ENCODE measurements at regions not wholly inside any gene's neighbourhood (a gene's known extent, or its start where the extent isn't known, plus 50 kb on each side); places are given as distances from the start of the nearest gene placed in this dataset.

DNA sequence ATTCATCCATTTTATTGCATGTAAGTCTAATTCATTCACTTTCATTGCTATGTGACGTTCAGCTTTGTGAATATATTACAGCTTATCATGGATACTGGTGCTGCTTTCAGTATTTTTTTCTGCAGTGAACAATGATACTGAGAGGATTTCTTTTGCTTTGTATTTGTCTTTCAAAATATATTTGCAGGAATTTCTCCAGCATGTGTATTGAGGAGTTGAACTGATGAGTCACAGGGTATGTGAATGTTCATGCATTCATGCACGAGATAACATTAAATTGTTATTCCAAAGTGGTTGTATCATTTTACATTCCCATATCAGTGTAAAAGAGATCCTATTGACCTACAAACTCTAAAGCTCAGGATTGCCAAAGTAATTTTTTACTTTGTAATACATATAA, 283.8 kb upstream of the ARSJ start:
- Histone ChIP-seq H3K4me1 (no peaks in the 10 kb centered on the region), H3K9me3 (no peaks in the 10 kb centered on the region), H3K36me3 (no peaks in the 10 kb centered on the region), H3K4me3 (no peak overlapping the region), H3K27ac (no peak overlapping the region), H3K27me3 (no peaks in the 10 kb centered on the region)
- no peak for ATAC-seq
- TF ChIP-seq, protein P1, sequence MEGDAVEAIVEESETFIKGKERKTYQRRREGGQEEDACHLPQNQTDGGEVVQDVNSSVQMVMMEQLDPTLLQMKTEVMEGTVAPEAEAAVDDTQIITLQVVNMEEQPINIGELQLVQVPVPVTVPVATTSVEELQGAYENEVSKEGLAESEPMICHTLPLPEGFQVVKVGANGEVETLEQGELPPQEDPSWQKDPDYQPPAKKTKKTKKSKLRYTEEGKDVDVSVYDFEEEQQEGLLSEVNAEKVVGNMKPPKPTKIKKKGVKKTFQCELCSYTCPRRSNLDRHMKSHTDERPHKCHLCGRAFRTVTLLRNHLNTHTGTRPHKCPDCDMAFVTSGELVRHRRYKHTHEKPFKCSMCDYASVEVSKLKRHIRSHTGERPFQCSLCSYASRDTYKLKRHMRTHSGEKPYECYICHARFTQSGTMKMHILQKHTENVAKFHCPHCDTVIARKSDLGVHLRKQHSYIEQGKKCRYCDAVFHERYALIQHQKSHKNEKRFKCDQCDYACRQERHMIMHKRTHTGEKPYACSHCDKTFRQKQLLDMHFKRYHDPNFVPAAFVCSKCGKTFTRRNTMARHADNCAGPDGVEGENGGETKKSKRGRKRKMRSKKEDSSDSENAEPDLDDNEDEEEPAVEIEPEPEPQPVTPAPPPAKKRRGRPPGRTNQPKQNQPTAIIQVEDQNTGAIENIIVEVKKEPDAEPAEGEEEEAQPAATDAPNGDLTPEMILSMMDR (IDR thresholded peaks at IDR 0.05) = no peak
- no peak for DNase-seq
- intact Hi-C loops (cut with DNase I) = no loop called here

DNA sequence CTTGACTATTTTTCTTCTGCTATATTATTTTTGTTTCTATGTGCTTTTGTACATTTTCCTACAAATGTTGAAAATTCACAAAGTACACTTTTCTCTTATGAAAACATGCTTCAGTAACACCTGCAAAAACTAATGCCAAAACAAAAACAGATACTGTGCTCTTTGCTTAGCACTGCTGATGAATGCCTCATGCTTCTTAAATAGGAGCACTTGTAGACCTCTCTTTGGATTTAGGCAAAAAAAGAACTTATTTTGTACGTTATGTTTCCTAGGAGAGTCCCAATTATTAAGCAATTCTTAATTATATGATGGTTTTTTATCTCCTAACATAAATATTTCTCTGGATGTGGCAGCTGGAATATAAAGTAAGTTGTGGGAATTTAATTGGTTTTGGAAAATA, 285.0 kb upstream of the ARSJ start:
- H3K9me3 ChIP-seq = no peaks in the 10 kb centered on the region
- H3K4me1 ChIP-seq = no peaks in the 10 kb centered on the region
- TF ChIP-seq, protein P1 (IDR thresholded peaks at IDR 0.05) = no peak
- ATAC-seq (no peak), DNase-seq (no peak)
- intact Hi-C loops (cut with DNase I) = no loop called here
- H3K27me3 ChIP-seq = no peaks in the 10 kb centered on the region
- no peaks in the 10 kb centered on the region for H3K36me3 ChIP-seq
- no peak overlapping the region for H3K4me3 ChIP-seq
- H3K27ac ChIP-seq = no peak overlapping the region

DNA sequence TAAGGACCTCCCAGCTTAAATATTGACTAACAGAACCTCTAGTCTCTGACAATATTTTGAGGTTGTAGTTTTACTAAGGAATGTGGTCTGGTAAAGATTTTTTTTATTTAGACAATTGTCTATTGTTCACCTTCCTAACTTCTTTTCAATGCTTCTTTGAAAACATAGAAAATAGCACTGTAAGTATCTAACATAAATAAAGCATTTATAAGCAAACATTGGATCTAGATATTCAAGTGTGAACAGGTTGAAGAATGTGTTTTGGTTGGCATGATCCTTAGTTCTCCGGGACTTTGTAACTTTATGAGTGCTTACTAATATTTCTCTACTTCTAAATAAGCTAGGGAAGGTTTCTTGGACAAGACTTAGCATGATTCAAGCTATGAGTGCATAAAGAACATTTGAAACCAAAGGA, 285.4 kb upstream of the ARSJ start:
- no peak for DNase-seq
- no peaks in the 10 kb centered on the region for H3K36me3 ChIP-seq
- H3K27ac ChIP-seq = no peak overlapping the region
- intact Hi-C loops (cut with DNase I) = no loop called here
- ATAC-seq = no peak
- TF ChIP-seq, protein P1 (IDR thresholded peaks at IDR 0.05) = no peak
- no peaks in the 10 kb centered on the region for H3K9me3 ChIP-seq
- no peaks in the 10 kb centered on the region for H3K27me3 ChIP-seq
- no peak overlapping the region for H3K4me3 ChIP-seq
- H3K4me1 ChIP-seq = no peaks in the 10 kb centered on the region

DNA sequence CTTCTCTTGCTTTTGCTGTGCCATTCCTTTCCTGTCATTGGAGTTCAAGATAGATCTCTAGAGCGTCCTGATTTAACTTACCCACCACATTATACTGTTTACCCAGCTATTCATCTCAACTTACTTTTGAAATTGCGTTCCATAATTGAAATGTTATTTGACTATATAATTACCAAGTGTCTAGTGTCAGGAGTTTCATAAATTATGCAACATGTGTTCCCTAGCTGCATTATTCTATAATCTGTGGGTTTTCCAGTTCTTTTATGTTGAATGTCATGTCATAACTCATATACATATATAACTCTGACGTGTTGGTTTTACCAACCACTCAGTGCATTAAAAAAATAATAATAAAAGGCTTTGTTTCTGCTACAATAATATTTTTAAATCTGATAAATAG, 285.9 kb upstream of the ARSJ start:
- no peak for ATAC-seq
- intact Hi-C loops (cut with DNase I) = no loop called here
- Histone ChIP-seq H3K4me1 (no peaks in the 10 kb centered on the region), H3K9me3 (no peaks in the 10 kb centered on the region), H3K27me3 (no peaks in the 10 kb centered on the region), H3K4me3 (no peak overlapping the region), H3K36me3 (no peaks in the 10 kb centered on the region), H3K27ac (no peak overlapping the region)
- DNase-seq = no peak
- TF ChIP-seq, protein P1 (IDR thresholded peaks at IDR 0.05) = no peak

DNA sequence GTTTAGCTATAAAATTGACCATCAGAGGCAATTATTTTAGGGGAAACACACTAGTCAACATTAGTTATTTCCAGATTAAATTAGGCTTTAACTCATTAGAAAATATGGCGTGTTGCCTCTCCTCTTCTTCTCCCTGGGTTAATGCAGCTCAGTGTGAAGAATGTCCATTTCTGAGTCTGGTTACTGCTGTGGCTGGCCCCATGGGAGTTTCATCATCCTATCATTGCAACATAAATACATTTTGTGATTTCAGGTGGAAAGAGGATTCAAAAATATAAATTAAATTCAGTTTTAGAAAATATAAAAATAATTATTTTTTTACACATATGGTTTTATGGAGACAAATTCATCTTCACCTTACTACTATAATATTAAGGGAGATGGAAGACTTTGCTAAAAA, 288.5 kb upstream of the ARSJ start:
- Histone ChIP-seq H3K27ac (no peak overlapping the region), H3K27me3 (no peaks in the 10 kb centered on the region), H3K4me3 (no peak overlapping the region), H3K36me3 (no peaks in the 10 kb centered on the region), H3K4me1 (no peaks in the 10 kb centered on the region), H3K9me3 (no peaks in the 10 kb centered on the region)
- intact Hi-C loops (cut with DNase I) = no loop called here
- DNase-seq (no peak), ATAC-seq (no peak)
- TF ChIP-seq, protein P1 (IDR thresholded peaks at IDR 0.05) = no peak

DNA sequence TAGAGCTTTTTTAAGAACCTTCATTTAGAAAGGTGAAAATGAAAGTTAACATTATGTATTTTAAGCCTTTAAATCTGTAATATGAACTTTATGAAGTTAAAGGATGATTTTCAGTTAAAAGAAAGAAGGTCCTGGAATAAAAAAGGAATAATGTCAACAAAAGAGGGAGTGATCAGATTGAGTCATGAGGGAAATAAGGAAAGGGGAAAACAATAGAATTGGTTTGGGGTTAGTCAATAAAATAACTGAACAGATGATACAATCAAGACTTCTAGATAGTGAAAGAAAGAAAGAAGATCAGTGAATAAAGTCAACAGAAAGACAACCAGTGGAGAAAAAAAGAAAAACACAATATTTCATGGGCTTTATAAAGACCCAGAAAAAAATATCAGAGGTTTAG, 291.6 kb upstream of the ARSJ start:
- intact Hi-C loops (cut with DNase I) = no loop called here
- Histone ChIP-seq H3K27me3 (no peaks in the 10 kb centered on the region), H3K4me3 (no peak overlapping the region), H3K4me1 (no peaks in the 10 kb centered on the region), H3K27ac (no peak overlapping the region), H3K9me3 (no peaks in the 10 kb centered on the region), H3K36me3 (no peaks in the 10 kb centered on the region)
- DNase-seq = no peak
- no peak for ATAC-seq
- TF ChIP-seq, protein P1 (IDR thresholded peaks at IDR 0.05) = no peak
